ENCODE measurements at regions not wholly inside any gene's neighbourhood (a gene's known extent, or its start where the extent isn't known, plus 50 kb on each side); places are given as distances from the start of the nearest gene placed in this dataset.
"Not testable (repeated sequence)": the region's sequence is repeated elsewhere in the genome, so short reads cannot be mapped to it uniquely, and the experiment has no call there.

GRCh38 chr14:71620401-71620800 is 311.8 kb upstream of the RGS6 start:
- no peak for DNase-seq (ENCODE audit: low read depth in 2 of 2, low spot score in 1 of 2)

GRCh38 chr14:71621276-71621675 is 311.0 kb upstream of the RGS6 start:
- DNase-seq (ENCODE audit: low read depth in 2 of 2, low spot score in 1 of 2) = no peak

GRCh38 chr14:71621980-71622605 is 310.1 kb upstream of the RGS6 start:
- no peak for DNase-seq (ENCODE audit: low read depth in 2 of 2, low spot score in 1 of 2)

- no peak for DNase-seq (ENCODE audit: low read depth in 2 of 2, low spot score in 1 of 2)
Observed at GRCh38 chr14:71623939-71624338, 308.3 kb upstream of the RGS6 start.

- DNase-seq (ENCODE audit: low read depth in 2 of 2, low spot score in 1 of 2) = no peak
Observed at GRCh38 chr14:71625175-71625574, 307.1 kb upstream of the RGS6 start.

- DNase-seq (ENCODE audit: low read depth in 2 of 2, low spot score in 1 of 2) = no peak
Observed at GRCh38 chr14:71625891-71626701, 306.1 kb upstream of the RGS6 start.

- no peak for DNase-seq (ENCODE audit: low read depth in 2 of 2, low spot score in 1 of 2)
Observed at GRCh38 chr14:71628433-71628832, 303.8 kb upstream of the RGS6 start.

GRCh38 chr14:71629250-71629649 is 303.0 kb upstream of the RGS6 start:
- DNase-seq (ENCODE audit: low read depth in 2 of 2, low spot score in 1 of 2) = no peak

GRCh38 chr14:71629765-71630492 is 302.3 kb upstream of the RGS6 start:
- DNase-seq (ENCODE audit: low read depth in 2 of 2, low spot score in 1 of 2) = no peak

GRCh38 chr14:71631030-71631429 is 301.2 kb upstream of the RGS6 start:
- DNase-seq (ENCODE audit: low read depth in 2 of 2, low spot score in 1 of 2) = not testable (repeated sequence)

- no peak for DNase-seq (ENCODE audit: low read depth in 2 of 2, low spot score in 1 of 2)
Observed at GRCh38 chr14:71632440-71632946, 299.7 kb upstream of the RGS6 start.

GRCh38 chr14:71636076-71636475 is 296.2 kb upstream of the RGS6 start:
- no peak for DNase-seq (ENCODE audit: low read depth in 2 of 2, low spot score in 1 of 2)

- DNase-seq (ENCODE audit: low read depth in 2 of 2, low spot score in 1 of 2) = no peak
Observed at GRCh38 chr14:71636820-71637471, 295.3 kb upstream of the RGS6 start.

GRCh38 chr14:71638523-71639196 is 293.6 kb upstream of the RGS6 start:
- DNase-seq (ENCODE audit: low read depth in 2 of 2, low spot score in 1 of 2) = no peak

GRCh38 chr14:71642715-71643114 is 289.5 kb upstream of the RGS6 start:
- no peak for DNase-seq (ENCODE audit: low read depth in 2 of 2, low spot score in 1 of 2)

- DNase-seq (ENCODE audit: low read depth in 2 of 2, low spot score in 1 of 2) = no peak
Observed at GRCh38 chr14:71645656-71646055, 286.6 kb upstream of the RGS6 start.

GRCh38 chr14:71646518-71646917 is 285.7 kb upstream of the RGS6 start:
- no peak for DNase-seq (ENCODE audit: low read depth in 2 of 2, low spot score in 1 of 2)

- DNase-seq (ENCODE audit: low read depth in 2 of 2, low spot score in 1 of 2) = no peak
Observed at GRCh38 chr14:71647086-71647784, 285.0 kb upstream of the RGS6 start.

- no peak for DNase-seq (ENCODE audit: low read depth in 2 of 2, low spot score in 1 of 2)
Observed at GRCh38 chr14:71648725-71649124, 283.5 kb upstream of the RGS6 start.

- DNase-seq (ENCODE audit: low read depth in 2 of 2, low spot score in 1 of 2) = no peak
Observed at GRCh38 chr14:71650187-71650755, 282.0 kb upstream of the RGS6 start.
